GM12878 (cell line): ENCODE measurements at regions not wholly inside any gene's neighbourhood (a gene's known extent, or its start where the extent isn't known, plus 50 kb on each side); places are given as distances from the start of the nearest gene placed in this dataset.

Source experiments
- BRCA1 ChIP-seq: IDR thresholded peaks from 2 replicates; pipeline ENCODE4 v1.6.1; 2011; ENCODE audit warnings: low read depth, low read length, improper control_type of control experiment
- DPF2 ChIP-seq: fragments of 450-650 bp; IDR thresholded peaks from 2 replicates; pipeline ENCODE4 v1.6.1; 2017; ENCODE audit warnings: mild to moderate bottlenecking
- POLR2A ChIP-seq: IDR thresholded peaks from 2 replicates; pipeline ENCODE4 v1.6.1; 2011; ENCODE audit warnings: low read depth, mild to moderate bottlenecking, low read length
- SP1 ChIP-seq: IDR thresholded peaks from one replicate; pipeline ENCODE4 v1.6.1; 2011; ENCODE audit warnings: low read depth, low read length
- YY1 ChIP-seq: IDR thresholded peaks from 2 replicates; pipeline ENCODE4 v1.6.1; 2011; ENCODE audit warnings: low read depth, mild to moderate bottlenecking, low read length
- ZNF384 ChIP-seq: IDR thresholded peaks from 2 replicates; pipeline ENCODE4 v1.6.1; 2012; ENCODE audit warnings: low read depth, mild to moderate bottlenecking, low read length, improper control_type of control experiment, borderline replicate concordance
- TF ChIP-seq, protein P1 (sequence below): fragments of 150-350 bp; IDR thresholded peaks from 2 replicates; pipeline ENCODE4 v1.6.1; 2014; ENCODE audit warnings: mild to moderate bottlenecking, low read depth, low read length

DNA sequence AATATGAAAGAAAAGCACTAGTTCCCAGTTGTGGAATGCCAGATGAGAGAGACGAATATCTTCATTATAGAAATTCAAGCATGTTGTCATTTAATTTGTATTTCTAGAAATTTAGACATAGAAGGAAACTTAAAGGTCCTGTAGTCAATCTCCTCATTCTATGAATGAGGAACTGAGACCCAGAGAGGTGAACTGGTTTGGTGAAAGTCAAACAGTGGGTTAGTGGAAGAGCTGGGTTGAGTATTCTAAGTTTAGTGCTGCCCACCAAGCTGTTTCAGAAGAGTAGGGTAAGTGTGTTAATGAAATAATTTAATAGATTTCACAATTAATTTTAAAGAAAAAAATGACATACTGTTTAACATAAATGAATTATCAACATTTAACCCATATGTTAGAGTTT lies 655.2 kb downstream of the FAM133A start:
- TF ChIP-seq, protein P1, sequence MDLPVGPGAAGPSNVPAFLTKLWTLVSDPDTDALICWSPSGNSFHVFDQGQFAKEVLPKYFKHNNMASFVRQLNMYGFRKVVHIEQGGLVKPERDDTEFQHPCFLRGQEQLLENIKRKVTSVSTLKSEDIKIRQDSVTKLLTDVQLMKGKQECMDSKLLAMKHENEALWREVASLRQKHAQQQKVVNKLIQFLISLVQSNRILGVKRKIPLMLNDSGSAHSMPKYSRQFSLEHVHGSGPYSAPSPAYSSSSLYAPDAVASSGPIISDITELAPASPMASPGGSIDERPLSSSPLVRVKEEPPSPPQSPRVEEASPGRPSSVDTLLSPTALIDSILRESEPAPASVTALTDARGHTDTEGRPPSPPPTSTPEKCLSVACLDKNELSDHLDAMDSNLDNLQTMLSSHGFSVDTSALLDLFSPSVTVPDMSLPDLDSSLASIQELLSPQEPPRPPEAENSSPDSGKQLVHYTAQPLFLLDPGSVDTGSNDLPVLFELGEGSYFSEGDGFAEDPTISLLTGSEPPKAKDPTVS: no peak
- TF ChIP-seq POLR2A (no peak), DPF2 (no peak), SP1 (no peak), YY1 (no peak), ZNF384 (no peak), BRCA1 (no peak)
